ENCODE measurements at regions not wholly inside any gene's neighbourhood (a gene's known extent, or its start where the extent isn't known, plus 50 kb on each side); places are given as distances from the start of the nearest gene placed in this dataset.

GRCh38 chr4:79584902-79585301 lies 176.9 kb upstream of the GK2 start:
- TF ChIP-seq POLR2A (IDR thresholded peaks at IDR 0.05), result no peak
- TF ChIP-seq CTCF (IDR thresholded peaks at IDR 0.05), result no peak
